HEK293 (cell line): ENCODE measurements at regions not wholly inside any gene's neighbourhood (a gene's known extent, or its start where the extent isn't known, plus 50 kb on each side); places are given as distances from the start of the nearest gene placed in this dataset.

Experiments used
- ATF2 ChIP-seq: fragments of 450-650 bp; formaldehyde crosslinking; IDR thresholded peaks from 2 replicates; pipeline ENCODE4 v1.5.1; 2016; ENCODE audit warnings: missing biosample characterization, missing genetic modification characterization, low read depth
- CTCF ChIP-seq: fragments of 450-650 bp; formaldehyde crosslinking; IDR thresholded peaks from 2 replicates; pipeline ENCODE4 v1.5.1; 2016; ENCODE audit warnings: missing biosample characterization, missing genetic modification characterization
- GFI1B ChIP-seq: fragments of 450-650 bp; formaldehyde crosslinking; IDR thresholded peaks from 2 replicates; pipeline ENCODE4 v1.5.1; 2016; ENCODE audit warnings: missing biosample characterization, missing genetic modification characterization
- GLI2 ChIP-seq: fragments of 450-650 bp; formaldehyde crosslinking; IDR thresholded peaks from 2 replicates; pipeline ENCODE4; 2017; ENCODE audit warnings: missing biosample characterization, missing genetic modification characterization, low read depth, borderline replicate concordance
- GLI4 ChIP-seq: fragments of 450-650 bp; formaldehyde crosslinking; IDR thresholded peaks from 2 replicates; pipeline ENCODE4 v1.5.1; 2016; ENCODE audit warnings: missing biosample characterization, missing genetic modification characterization
- KLF16 ChIP-seq: fragments of 450-650 bp; formaldehyde crosslinking; IDR thresholded peaks from 2 replicates; pipeline ENCODE4 v1.5.1; 2017; ENCODE audit warnings: missing biosample characterization, missing genetic modification characterization
- OSR2 ChIP-seq: fragments of 450-650 bp; formaldehyde crosslinking; IDR thresholded peaks from 2 replicates; pipeline ENCODE4 v1.5.1; 2016; ENCODE audit warnings: missing biosample characterization, missing genetic modification characterization
- SP2 ChIP-seq: fragments of 450-650 bp; formaldehyde crosslinking; IDR thresholded peaks from 2 replicates; pipeline ENCODE4 v1.5.1; 2016; ENCODE audit warnings: missing biosample characterization, missing genetic modification characterization
- TCF7L2 ChIP-seq: IDR thresholded peaks from 2 replicates; pipeline ENCODE4 v1.6.1; 2011; ENCODE audit warnings: low read depth, mild to moderate bottlenecking, inconsistent platforms, low read length, moderate library complexity, borderline replicate concordance
- ZBTB11 ChIP-seq: fragments of 450-650 bp; formaldehyde crosslinking; conservative IDR thresholded peaks from 2 replicates; pipeline ENCODE4 v1.5.1; 2016; ENCODE audit warnings: low read depth, missing biosample characterization, missing genetic modification characterization
- ZNF274 ChIP-seq, 2 experiments: fragments of 200-500 bp in 1 of 2; fragments of 450-650 bp in 1 of 2; sonication (Bioruptor generic) in 1 of 2; formaldehyde crosslinking in 1 of 2; IDR thresholded peaks; 2 replicates each; pipeline versions ENCODE4 v1.5.1 to v1.6.1; 2014 to 2016; ENCODE audit warnings: borderline replicate concordance in 1 of 2, inconsistent platforms in 1 of 2, low read length in 1 of 2, missing biosample characterization in 1 of 2, missing genetic modification characterization in 1 of 2
- ZNF488 ChIP-seq: fragments of 450-650 bp; formaldehyde crosslinking; IDR thresholded peaks from 2 replicates; pipeline ENCODE4 v1.5.1; 2016; ENCODE audit warnings: missing biosample characterization, missing genetic modification characterization
- ZNF549 ChIP-seq: fragments of 450-650 bp; IDR thresholded peaks from 2 replicates; pipeline ENCODE4 v1.5.1; 2018; ENCODE audit warnings: missing biosample characterization, missing genetic modification characterization, mild to moderate bottlenecking, inconsistent platforms, moderate library complexity

GRCh38 chr6:8494730-8495129 lies 59.4 kb upstream of the SLC35B3 start:
- TF ChIP-seq GLI2 (no peak), SP2 (tag by site-specific recombination) (no peak), TCF7L2 (no peak), ZNF549 (tag by site-specific recombination) (no peak), CTCF (tag by site-specific recombination) (no peak), ZNF488 (tag by site-specific recombination) (no peak), ZBTB11 (no peak), ZNF274 (IDR thresholded peaks at IDR 0.05; ENCODE audit: low read length) (no peak), ZNF274 (tag by site-specific recombination; IDR thresholded peaks at IDR 0.05; ENCODE audit: borderline replicate concordance) (no peak), OSR2 (tag by site-specific recombination) (no peak), ATF2 (tag by site-specific recombination) (no peak), GLI4 (tag by site-specific recombination) (no peak), GFI1B (tag by site-specific recombination) (no peak), KLF16 (tag by site-specific recombination) (no peak)
